A673 (cell line): ENCODE measurements at regions not wholly inside any gene's neighbourhood (a gene's known extent, or its start where the extent isn't known, plus 50 kb on each side); places are given as distances from the start of the nearest gene placed in this dataset.

Source experiments
- CTCF ChIP-seq: fragments of 300-800, 200-600 bp; sonication (generic); conservative IDR thresholded peaks from 2 replicates; pipeline ENCODE4 v1.5.1; 2017; ENCODE audit warnings: low read depth, mild to moderate bottlenecking, antibody characterized with exemption, low read length, moderate library complexity, mixed read lengths
- EZH2 ChIP-seq: fragments of 200-600 bp; sonication (generic); IDR thresholded peaks from 2 replicates; pipeline ENCODE4 v1.6.1; 2017; ENCODE audit warnings: borderline replicate concordance, low read depth, mild to moderate bottlenecking, mixed read lengths, antibody characterized with exemption, low read length; ENCODE audit not compliant: poor library complexity, severe bottlenecking

GRCh38 chr3:51619983-51620382 is 51.1 kb upstream of the TEX264 start:
- TF ChIP-seq CTCF (no peak), EZH2 (no peak)
